VCaP (cell line): ENCODE measurements at regions not wholly inside any gene's neighbourhood (a gene's known extent, or its start where the extent isn't known, plus 50 kb on each side); places are given as distances from the start of the nearest gene placed in this dataset.

Source experiments
- H3K27ac ChIP-seq: fragments of 450-650 bp; 2 replicates; pipeline ENCODE4 v1.5.1; 2017
- CTCF ChIP-seq: fragments of 450-650 bp; conservative IDR thresholded peaks from 2 replicates; pipeline ENCODE4 v1.5.1; 2017; ENCODE audit warnings: mild to moderate bottlenecking, moderate library complexity

DNA sequence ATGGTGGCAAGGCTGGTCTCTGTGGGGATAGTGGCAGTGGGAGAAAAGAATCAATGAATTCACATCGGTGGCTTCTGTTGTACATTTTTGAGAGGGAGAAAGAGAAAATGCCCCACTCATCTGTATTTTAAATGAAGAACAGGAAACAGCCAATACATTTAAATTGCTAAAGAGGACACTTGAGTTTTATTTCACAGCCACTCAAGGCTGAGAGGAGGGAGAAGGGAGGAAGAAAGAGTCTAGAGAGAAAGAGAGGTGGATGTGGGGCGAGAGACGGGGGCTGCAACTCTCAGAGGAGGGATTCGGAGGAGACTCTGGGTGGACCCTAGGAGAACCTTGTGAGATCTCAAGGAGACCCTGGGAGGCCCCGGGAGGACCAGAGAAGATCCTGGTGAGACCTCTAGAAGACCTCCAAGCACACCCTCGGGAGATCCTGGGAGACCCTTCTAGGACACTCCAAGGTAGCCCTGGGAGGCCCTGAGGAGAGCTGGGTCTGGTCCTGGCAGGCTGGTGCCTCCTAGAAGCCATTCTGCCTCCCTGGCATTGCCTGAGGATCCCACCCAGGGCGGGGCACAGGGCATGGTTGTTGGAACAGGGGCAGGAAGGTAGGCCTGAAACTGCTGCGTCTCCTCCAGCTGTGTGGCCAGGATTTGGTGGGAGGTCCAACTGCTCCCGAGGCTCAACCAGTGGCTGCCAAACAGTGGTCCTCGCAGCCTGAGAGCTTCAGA is 91.0 kb upstream of the SHISAL1 start:
- TF ChIP-seq CTCF, result no peak
- no peak overlapping the region for H3K27ac ChIP-seq

DNA sequence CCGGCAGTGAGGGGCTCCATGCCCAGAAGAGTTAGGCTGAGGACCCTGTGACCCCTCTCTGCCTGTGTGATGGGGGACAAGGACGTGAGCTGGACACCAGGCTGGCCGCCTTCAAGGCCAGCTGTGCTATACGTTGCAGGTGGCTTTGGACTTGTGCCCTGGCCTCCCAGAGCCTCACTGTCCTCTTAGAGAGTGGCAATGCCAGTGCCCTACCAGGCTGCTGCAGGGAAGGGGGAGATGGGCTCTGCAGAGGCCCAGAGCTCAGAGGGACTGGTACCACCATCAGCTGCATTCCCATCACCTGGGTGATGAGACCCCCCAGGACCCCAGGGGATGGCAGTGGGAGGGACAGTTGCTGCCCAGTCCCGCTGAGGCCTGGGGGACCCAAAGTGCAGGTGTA is 90.4 kb upstream of the SHISAL1 start:
- no peak for TF ChIP-seq CTCF
- no peak overlapping the region for H3K27ac ChIP-seq

DNA sequence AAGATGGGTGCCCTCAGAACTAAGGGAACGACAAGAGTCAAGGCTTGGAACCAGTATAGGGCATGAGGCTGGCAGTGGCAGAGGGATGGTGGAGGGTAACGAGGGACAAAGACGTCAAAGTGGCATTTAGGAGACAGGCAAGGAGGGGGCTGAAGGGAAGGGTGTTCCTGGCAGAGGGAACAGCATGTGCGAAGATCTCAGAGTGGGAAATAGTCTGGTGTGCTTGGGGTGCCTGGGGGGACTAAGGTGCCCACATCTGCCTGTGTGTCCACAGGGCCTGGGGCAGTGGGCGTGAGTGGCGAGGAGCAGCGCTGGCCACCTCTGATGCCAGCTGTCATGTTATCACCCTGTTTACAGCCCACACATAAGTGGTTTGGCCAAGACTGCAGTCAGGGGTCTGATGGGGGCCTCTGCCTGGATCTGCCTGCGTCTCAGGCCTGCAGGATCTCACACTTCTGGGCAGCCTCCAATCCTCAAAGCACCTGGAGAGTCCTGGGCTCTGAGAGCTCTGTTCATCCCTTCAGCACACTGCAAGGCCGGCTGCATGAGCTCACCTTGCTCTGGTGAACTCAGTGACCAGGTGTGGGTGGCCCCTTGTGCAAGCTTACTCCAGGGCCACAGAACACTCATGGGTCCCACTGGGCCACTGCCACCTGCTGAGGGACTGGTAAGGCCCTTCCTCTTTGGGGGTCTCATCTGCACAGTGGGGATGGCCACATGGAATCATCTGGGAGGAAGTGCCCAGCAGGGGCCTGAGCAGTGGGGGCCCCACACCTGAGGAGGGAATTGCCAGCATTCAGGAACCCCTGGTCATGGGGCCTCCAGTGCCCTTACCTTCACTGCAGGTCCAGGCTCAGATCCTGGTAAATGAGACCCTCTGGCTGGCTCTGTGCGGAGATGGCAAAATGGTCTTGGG is 89.7 kb upstream of the SHISAL1 start:
- TF ChIP-seq CTCF, result no peak
- no peak overlapping the region for H3K27ac ChIP-seq

GRCh38 chr22:44401783-44402110 is 89.0 kb upstream of the SHISAL1 start:
- TF ChIP-seq CTCF, result no peak
- H3K27ac ChIP-seq, result no peak overlapping the region

GRCh38 chr22:44400763-44401060 is 88.0 kb upstream of the SHISAL1 start:
- H3K27ac ChIP-seq, result peak overlapping the region; percentile 36; the same call in 1 of the 2 replicates
- TF ChIP-seq CTCF, result no peak

DNA sequence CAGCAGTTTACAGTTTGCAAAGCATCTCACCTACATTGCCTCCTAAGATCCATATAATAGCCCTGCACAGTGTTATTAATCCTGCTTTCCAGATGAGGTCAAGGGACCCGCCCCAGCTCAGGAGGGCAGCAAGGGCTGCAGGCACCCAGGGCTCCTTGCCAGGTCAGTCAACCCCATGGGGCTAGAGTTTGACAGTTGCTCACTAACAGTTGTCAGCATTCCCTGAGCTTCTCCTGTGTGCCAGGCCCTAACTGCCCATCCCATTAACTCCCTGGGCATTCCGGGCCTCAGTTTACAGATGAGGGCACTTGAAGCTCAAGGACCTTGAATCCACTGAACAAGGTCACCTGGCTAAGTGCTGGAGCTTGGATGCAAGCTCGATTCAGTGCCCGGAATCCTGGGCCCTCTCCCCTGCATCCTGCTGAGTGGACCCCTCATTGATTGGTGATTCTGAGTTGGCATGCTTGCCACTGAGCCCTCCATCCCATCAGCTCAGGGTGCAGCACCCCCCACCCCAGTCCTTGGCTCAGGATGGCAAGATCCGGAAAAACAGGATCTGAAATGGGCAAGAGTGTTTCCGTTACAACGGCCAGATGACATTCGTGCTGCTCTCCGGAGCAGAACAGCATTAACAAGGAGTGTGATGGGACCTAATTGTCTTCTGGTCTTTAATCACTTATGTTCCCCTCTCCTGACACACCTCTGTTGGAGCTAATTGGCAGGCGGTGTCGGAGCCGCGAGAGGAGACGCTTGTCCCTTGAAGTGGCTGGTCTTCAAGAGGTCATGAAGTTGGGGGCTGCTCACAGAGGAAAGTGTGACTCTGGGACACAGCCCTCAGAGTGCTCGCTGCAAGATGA is 87.4 kb upstream of the SHISAL1 start:
- H3K27ac ChIP-seq, result peak overlapping the region; percentile 36; the same call in 1 of the 2 replicates
- TF ChIP-seq CTCF, result no peak
